Endothelial cell of umbilical vein (primary cell): ENCODE measurements at regions not wholly inside any gene's neighbourhood (a gene's known extent, or its start where the extent isn't known, plus 50 kb on each side); places are given as distances from the start of the nearest gene placed in this dataset.
"Not testable (repeated sequence)": the region's sequence is repeated elsewhere in the genome, so short reads cannot be mapped to it uniquely, and the experiment has no call there.

Experiments used
- BruUV-seq: library from RNA; stranded (reverse); fragments of 400-500 nt; replicated peaks from 2 replicates; lab custom pipeline; 2021; lab: Mats Ljungman, UMichigan
- CTCF ChIA-PET: fragments of 300-600, 350-600 bp; sonication (Branson Sonifier 250); formaldehyde crosslinking; loops from one replicate; lab custom pipeline; 2021; ENCODE audit warnings: antibody characterized with exemption, inconsistent platforms; lab: Charles Lee
- POLR2A ChIA-PET: fragments of 300-600, 350-600 bp; sonication (Branson Sonifier 250); formaldehyde crosslinking; loops from one replicate; lab custom pipeline; 2021; ENCODE audit warnings: antibody characterized with exemption, inconsistent platforms; lab: Charles Lee
- DNase-seq: peaks from one replicate; pipeline ENCODE4 v3.0.0-alpha.2; 2011; ENCODE audit warnings: low read depth, low spot score
- FAIRE-seq: peaks from 2 replicates; lab custom pipeline; 2011; peaks lifted over from hg19 to GRCh38; lab: Jason Lieb, UNC
- H2AFZ ChIP-seq: 2 replicates; pipeline ENCODE4 v1.6.0; 2012; ENCODE audit warnings: low read depth, low read length, control low read depth, inconsistent platforms
- H3K27ac ChIP-seq: 2 replicates; pipeline ENCODE4 v1.5.1; 2011; ENCODE audit warnings: low read depth, mild to moderate bottlenecking, control low read depth, low read length, moderate library complexity; ENCODE audit not compliant: insufficient read depth
- H3K27me3 ChIP-seq, 2 experiments: 2 replicates each; pipeline versions ENCODE4 v1.6.0 to v1.6.1; 2011; ENCODE audit warnings: low read length in 2 of 2, mixed read lengths in 1 of 2; ENCODE audit not compliant: control insufficient read depth in 2 of 2, insufficient read depth in 2 of 2
- H3K36me3 ChIP-seq, 2 experiments: 2 replicates in 1 of 2; 3 replicates in 1 of 2; pipeline ENCODE4 v1.5.1; 2011; ENCODE audit warnings: low read length in 2 of 2, mild to moderate bottlenecking in 1 of 2, moderate library complexity in 1 of 2; ENCODE audit not compliant: control insufficient read depth in 2 of 2, insufficient read depth in 2 of 2; ENCODE audit errors: extremely low read depth in 1 of 2
- H3K4me1 ChIP-seq: 3 replicates; pipeline ENCODE4 v1.5.1; 2011; ENCODE audit warnings: mild to moderate bottlenecking, low read length; ENCODE audit not compliant: control insufficient read depth, insufficient read depth; ENCODE audit errors: extremely low read depth
- H3K4me2 ChIP-seq: 2 replicates; pipeline ENCODE4 v1.6.1; 2011; ENCODE audit warnings: low read length, control low read depth, mixed read lengths; ENCODE audit not compliant: insufficient read depth
- H3K4me3 ChIP-seq, 3 experiments: fragments of 200-600 bp in 1 of 3; sonication (generic), shearing (Covaris generic) in 1 of 3; replicated peaks in 1 of 3; 2 replicates each; pipeline ENCODE4 v1.5.1; 2011 to 2016; ENCODE audit warnings: control low read depth in 3 of 3, low read length in 3 of 3, mild to moderate bottlenecking in 2 of 3, inconsistent platforms in 1 of 3, low read depth in 1 of 3, moderate library complexity in 1 of 3; ENCODE audit not compliant: insufficient read depth in 1 of 3
- H3K79me2 ChIP-seq: 2 replicates; pipeline ENCODE4 v1.6.0; 2012; ENCODE audit warnings: low read length, inconsistent platforms; ENCODE audit not compliant: control insufficient read depth, insufficient read depth
- H3K9ac ChIP-seq: replicated peaks from 2 replicates; pipeline ENCODE3; 2011; ENCODE audit warnings: low read length, control low read depth; ENCODE audit not compliant: insufficient read depth; ENCODE audit errors: extremely low read depth
- H3K9me1 ChIP-seq: replicated peaks from 3 replicates; pipeline ENCODE4 v1.6.0; 2011; ENCODE audit warnings: mild to moderate bottlenecking, low read length; ENCODE audit not compliant: control insufficient read depth, insufficient read depth; ENCODE audit errors: extremely low read depth
- H3K9me3 ChIP-seq: replicated peaks from 2 replicates; pipeline ENCODE4 v1.5.1; 2012; ENCODE audit warnings: low read length, inconsistent platforms; ENCODE audit not compliant: control insufficient read depth, insufficient read depth
- H4K20me1 ChIP-seq: replicated peaks from 2 replicates; pipeline ENCODE3; 2011; ENCODE audit warnings: mild to moderate bottlenecking, low read length; ENCODE audit not compliant: control insufficient read depth, insufficient read depth; ENCODE audit errors: extremely low read depth
- EZH2 ChIP-seq: IDR thresholded peaks from 2 replicates; pipeline ENCODE4 v1.6.1; 2012; ENCODE audit warnings: borderline replicate concordance, low read depth, mild to moderate bottlenecking, moderate library complexity, low read length, inconsistent platforms; ENCODE audit not compliant: severe bottlenecking
- FOS ChIP-seq: IDR thresholded peaks from 2 replicates; pipeline ENCODE4 v1.6.1; 2011; ENCODE audit warnings: mild to moderate bottlenecking, low read length, moderate library complexity, borderline replicate concordance; ENCODE audit not compliant: insufficient read depth
- GATA2 ChIP-seq: IDR thresholded peaks from 2 replicates; pipeline ENCODE4 v1.7.0; 2011; ENCODE audit warnings: low read depth, mild to moderate bottlenecking, moderate library complexity, mixed read lengths, low read length; ENCODE audit not compliant: insufficient read length, insufficient read depth
- MYC ChIP-seq: IDR thresholded peaks from one replicate; pipeline ENCODE4 v1.6.1; 2011; ENCODE audit warnings: mild to moderate bottlenecking, low read depth, low read length
- POLR2AphosphoS5 ChIP-seq: IDR thresholded peaks from 2 replicates; pipeline ENCODE4 v1.6.1; 2012; ENCODE audit warnings: low read depth, mild to moderate bottlenecking, control low read depth, low read length, moderate library complexity; ENCODE audit not compliant: insufficient read depth
- dilution Hi-C: fragments of 300-500 bp; cut with MboI; formaldehyde crosslinking; loops from one replicate; pipeline ENCODE4 v1.15.0; 2019; ENCODE audit warnings: low sequenced_read_pairs; ENCODE audit not compliant: extremely low pct_ligation_motif_present
- intact Hi-C: fragments of 100-400 bp; cut with micrococcal nuclease; formaldehyde crosslinking; loops from one replicate; pipeline ENCODE4 v1.10.0; 2022
- TF ChIP-seq, protein P1 (sequence below), 2 donors: IDR thresholded peaks; 1 replicate in 1 of 2; 2 replicates in 1 of 2; pipeline ENCODE4 v1.5.1; 2011; ENCODE audit warnings: low read length in 2 of 2, mild to moderate bottlenecking in 2 of 2, moderate library complexity in 2 of 2, control low read depth in 1 of 2, inconsistent platforms in 1 of 2, low read depth in 1 of 2; ENCODE audit not compliant: insufficient read depth in 1 of 2; ENCODE audit errors: extremely low read depth in 1 of 2
- TF ChIP-seq, protein P2 (sequence below): IDR thresholded peaks from 2 replicates; pipeline ENCODE4 v1.6.1; 2011; ENCODE audit not compliant: insufficient read depth, insufficient read length

DNA sequence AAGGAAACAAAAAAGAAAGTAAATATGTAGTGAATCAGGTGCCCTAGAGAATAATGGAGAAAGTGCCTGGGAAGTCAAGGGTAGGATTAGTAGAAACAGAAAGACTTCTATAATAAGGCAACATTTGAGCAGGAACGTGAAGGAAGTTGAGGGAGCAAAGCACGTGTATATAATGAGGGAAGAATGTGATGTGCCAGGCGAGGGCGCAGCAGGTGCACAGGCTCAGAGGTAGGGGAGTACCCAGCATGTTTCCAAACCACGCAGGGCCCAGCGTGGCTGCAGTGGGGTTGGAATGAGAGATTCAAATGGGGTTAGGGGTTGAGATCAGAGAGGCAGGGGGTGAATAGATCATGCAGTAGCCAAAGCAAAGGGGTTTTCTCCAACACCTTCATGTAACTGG lies 91.9 kb upstream of the VGLL4 start:
- DNase-seq (no peak), FAIRE-seq (no peak)
- no peak overlapping the region for H3K27ac ChIP-seq
- peaks cover 5 to 8% of the 10 kb centered on the region in 2 experiments for H3K27me3 ChIP-seq
- ChIA-PET POLR2A (no interaction called here), CTCF (no interaction called here)
- intact Hi-C loops = no loop called here
- dilution Hi-C loops = no loop called here
- no peak overlapping the region for H2AFZ ChIP-seq
- no peak overlapping the region for H3K4me2 ChIP-seq
- H3K9me3 ChIP-seq = no peaks in the 10 kb centered on the region
- H3K36me3 ChIP-seq = no peaks in the 10 kb centered on the region
- H4K20me1 ChIP-seq = no peaks in the 10 kb centered on the region
- H3K9ac ChIP-seq = no peak overlapping the region
- no TSS peak for BruUV-seq
- no peaks in the 10 kb centered on the region for H3K79me2 ChIP-seq
- no peaks in the 10 kb centered on the region for H3K4me1 ChIP-seq
- no peaks in the 10 kb centered on the region for H3K9me1 ChIP-seq
- H3K4me3 ChIP-seq = no peak overlapping the region
- TF ChIP-seq, protein P1, sequence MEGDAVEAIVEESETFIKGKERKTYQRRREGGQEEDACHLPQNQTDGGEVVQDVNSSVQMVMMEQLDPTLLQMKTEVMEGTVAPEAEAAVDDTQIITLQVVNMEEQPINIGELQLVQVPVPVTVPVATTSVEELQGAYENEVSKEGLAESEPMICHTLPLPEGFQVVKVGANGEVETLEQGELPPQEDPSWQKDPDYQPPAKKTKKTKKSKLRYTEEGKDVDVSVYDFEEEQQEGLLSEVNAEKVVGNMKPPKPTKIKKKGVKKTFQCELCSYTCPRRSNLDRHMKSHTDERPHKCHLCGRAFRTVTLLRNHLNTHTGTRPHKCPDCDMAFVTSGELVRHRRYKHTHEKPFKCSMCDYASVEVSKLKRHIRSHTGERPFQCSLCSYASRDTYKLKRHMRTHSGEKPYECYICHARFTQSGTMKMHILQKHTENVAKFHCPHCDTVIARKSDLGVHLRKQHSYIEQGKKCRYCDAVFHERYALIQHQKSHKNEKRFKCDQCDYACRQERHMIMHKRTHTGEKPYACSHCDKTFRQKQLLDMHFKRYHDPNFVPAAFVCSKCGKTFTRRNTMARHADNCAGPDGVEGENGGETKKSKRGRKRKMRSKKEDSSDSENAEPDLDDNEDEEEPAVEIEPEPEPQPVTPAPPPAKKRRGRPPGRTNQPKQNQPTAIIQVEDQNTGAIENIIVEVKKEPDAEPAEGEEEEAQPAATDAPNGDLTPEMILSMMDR (IDR thresholded peaks at IDR 0.05; ENCODE audit: extremely low read depth in 1 of 2, insufficient read depth in 1 of 2, low read depth in 1 of 2, low read length in 2 of 2) = no peak
- TF ChIP-seq GATA2 (no peak), MYC (no peak), EZH2 (no peak), FOS (no peak), POLR2AphosphoS5 (no peak)
- TF ChIP-seq, protein P2, sequence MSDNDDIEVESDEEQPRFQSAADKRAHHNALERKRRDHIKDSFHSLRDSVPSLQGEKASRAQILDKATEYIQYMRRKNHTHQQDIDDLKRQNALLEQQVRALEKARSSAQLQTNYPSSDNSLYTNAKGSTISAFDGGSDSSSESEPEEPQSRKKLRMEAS = no peak

DNA sequence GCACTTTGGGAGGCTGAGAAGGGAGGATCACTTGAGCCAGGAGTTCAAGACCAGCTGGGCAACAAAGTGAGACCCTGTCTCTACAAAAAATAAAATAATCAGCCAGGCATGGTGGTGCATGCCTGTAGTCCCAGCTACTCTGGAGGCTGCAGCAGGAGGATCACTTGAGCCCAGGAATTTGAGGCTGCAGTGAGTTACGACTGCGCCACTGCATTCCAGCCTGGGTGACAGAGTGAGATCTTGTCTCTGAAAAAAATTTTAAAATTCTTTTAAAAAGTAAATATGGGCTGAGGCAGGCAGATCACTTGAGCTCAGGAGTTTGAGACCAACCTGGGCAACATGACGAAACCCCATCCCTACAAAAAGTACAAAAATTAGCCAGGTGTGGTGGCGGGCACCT lies 91.4 kb upstream of the VGLL4 start:
- POLR2A ChIA-PET, H3K4me2 ChIP-seq, H4K20me1 ChIP-seq, H3K4me1 ChIP-seq, H3K79me2 ChIP-seq, H3K4me3 ChIP-seq, H2AFZ ChIP-seq, BruUV-seq, H3K27me3 ChIP-seq, H3K9ac ChIP-seq, intact Hi-C loops, DNase-seq, dilution Hi-C loops, H3K36me3 ChIP-seq, CTCF ChIA-PET, H3K9me1 ChIP-seq, FAIRE-seq, H3K9me3 ChIP-seq, H3K27ac ChIP-seq: not testable (repeated sequence)
